Stimulated activated naive CD8-positive, alpha-beta T cell treated with anti-CD3 and anti-CD28 coated beads, Interleukin-15, amount 100 ng/mL, for 72 hours (primary cell): ENCODE measurements at regions not wholly inside any gene's neighbourhood (a gene's known extent, or its start where the extent isn't known, plus 50 kb on each side); places are given as distances from the start of the nearest gene placed in this dataset.
A peak's percentile ranks its signal among the peaks of the same experiment; 100 is the strongest.

Experiments used
- ATAC-seq: fragments of 150-1000 bp; cut with Tn5 transposase; 2 replicates; pipeline ENCODE4 v1.10.0; 2021; ENCODE audit warnings: mild to moderate bottlenecking, moderate library complexity
- DNase-seq, 2 donors: peaks; one replicate each; pipeline ENCODE4 v3.0.0; 2021 to 2022
- H3K27ac Mint-ChIP-seq, 2 donors: one replicate each; pipeline ENCODE4 v1.8.0; 2022; ENCODE audit warnings: mild to moderate bottlenecking in 2 of 2, mixed read lengths in 2 of 2, moderate library complexity in 2 of 2
- H3K27me3 Mint-ChIP-seq: one replicate; pipeline ENCODE4 v1.8.0; 2022; ENCODE audit warnings: mixed read lengths
- H3K4me1 Mint-ChIP-seq: one replicate; pipeline ENCODE4 v1.8.0; 2022; ENCODE audit warnings: mild to moderate bottlenecking, mixed read lengths
- H3K4me3 Mint-ChIP-seq, 2 donors: one replicate each; pipeline ENCODE4 v1.8.0; 2022; ENCODE audit warnings: mild to moderate bottlenecking in 2 of 2, mixed read lengths in 2 of 2, moderate library complexity in 1 of 2
- H3K9me3 Mint-ChIP-seq, 2 donors: one replicate each; pipeline ENCODE4 v1.8.0; 2022; ENCODE audit warnings: mixed read lengths in 2 of 2

DNA sequence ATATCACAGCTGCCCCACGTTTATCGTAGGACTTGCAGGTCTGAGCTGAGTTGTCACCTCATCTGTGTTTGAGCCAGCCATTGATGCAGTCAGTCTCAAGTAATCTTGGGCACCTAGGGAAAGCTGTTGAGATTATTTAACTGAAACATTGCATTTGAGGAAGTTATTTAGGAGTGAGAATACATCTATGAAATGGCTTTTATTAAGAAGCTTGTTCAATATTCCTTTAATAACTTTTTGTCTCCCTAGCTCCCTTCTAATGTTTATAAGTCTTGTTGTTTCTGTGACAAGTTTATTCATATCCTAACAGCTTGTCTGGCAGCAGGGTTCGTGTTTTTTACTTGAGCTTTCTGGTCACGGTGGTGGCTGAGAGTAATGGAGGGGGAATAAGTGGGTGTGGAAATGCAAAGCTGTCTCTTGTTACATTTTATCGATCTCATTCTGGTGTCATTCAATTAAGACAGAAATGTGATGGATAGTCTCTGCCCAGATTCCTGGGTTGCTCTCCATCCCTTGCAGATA is 555.9 kb downstream of the USP25 start:
- Mint-ChIP-seq H3K4me1 (no peaks in the 10 kb centered on the region), H3K4me3 (no peak overlapping the region), H3K9me3 (no peaks in the 10 kb centered on the region), H3K27me3 (no peaks in the 10 kb centered on the region), H3K27ac (no peak overlapping the region)
- ATAC-seq (no peak), DNase-seq (no peak)

DNA sequence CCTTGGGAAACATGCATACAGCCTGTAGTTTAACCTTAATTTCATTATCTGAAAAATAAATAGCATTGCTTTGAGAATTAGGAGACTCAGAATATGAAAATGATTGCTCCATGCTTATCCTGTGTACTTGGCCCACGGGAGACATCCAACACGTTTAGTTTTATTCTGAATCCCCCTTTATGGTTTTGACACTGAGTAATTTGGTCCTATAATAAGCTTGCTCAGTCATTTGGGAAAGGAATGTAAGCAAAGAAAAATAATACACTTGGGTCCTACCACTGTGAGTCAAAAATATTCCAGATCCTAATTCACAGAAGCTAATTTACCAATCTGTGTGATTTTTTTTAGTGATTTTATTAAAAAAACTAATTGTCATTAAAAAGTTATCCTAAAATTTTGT is 557.3 kb downstream of the USP25 start:
- ATAC-seq (no peak), DNase-seq (no peak)
- Mint-ChIP-seq H3K4me1 (no peaks in the 10 kb centered on the region), H3K27ac (no peak overlapping the region), H3K9me3 (no peaks in the 10 kb centered on the region), H3K4me3 (no peak overlapping the region), H3K27me3 (no peaks in the 10 kb centered on the region)

DNA sequence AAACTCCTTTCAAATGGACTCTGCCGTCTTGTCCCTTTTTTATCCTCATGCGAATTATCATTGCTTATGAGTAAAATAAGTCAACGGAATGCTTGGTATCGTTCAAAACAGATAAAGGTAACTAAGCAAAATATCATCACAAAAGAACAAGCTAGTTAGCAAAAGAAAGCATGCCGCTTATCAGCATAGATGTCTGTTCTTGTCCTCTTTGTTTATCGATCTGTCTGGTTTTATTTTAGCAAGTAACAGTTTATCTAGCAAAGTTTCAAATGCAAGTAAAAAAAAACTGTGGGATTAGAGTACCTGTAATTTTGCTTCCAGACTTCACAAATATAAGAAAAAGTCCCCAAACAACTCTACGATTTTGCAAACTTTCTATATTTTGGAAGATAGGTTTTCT is 561.5 kb downstream of the USP25 start:
- DNase-seq: no peak
- Mint-ChIP-seq H3K4me1 (no peaks in the 10 kb centered on the region), H3K4me3 (no peak overlapping the region), H3K27me3 (no peaks in the 10 kb centered on the region), H3K9me3 (no peaks in the 10 kb centered on the region), H3K27ac (no peak overlapping the region)
- no peak for ATAC-seq

DNA sequence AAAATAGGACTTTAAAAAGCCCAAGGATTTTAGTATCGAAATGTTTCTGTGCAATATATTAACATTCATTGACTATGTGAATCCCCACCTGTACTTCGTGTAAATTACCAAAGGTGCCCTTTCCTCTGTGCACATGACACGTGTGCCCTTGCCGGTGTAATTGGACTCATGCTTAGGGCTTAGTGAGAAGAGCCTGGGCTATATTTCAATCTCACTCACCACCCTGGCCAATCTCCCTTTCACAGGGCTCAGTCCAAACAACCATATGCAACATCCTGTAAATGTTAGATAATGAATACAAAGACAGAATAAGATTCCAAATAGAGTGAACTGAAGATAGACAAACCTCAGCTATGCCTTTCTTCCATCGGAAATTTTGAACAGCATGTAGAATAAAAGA is 564.3 kb downstream of the USP25 start:
- Mint-ChIP-seq H3K27me3 (no peaks in the 10 kb centered on the region), H3K27ac (no peak overlapping the region)

DNA sequence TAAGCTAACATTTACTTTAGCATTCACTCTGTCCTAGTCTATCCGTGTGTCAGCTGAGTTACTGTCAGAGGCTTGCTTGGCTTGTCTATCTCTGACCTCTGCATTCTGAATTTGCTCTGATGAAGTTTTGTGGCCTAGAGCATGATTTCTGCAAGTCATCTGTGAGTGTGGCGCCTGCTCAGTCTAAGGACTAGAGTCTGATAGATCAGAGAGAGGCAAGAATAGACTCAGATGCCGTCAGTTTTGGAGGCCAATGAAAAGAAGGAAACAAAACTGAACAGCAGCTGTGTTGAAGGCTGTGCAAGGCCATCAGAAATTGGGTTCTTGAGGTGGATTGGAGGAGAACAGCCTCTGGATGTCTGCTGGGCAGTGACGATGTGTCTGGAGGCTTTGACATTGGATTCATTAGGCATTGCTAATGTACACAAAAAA is 573.1 kb downstream of the USP25 start:
- Mint-ChIP-seq H3K9me3 (no peaks in the 10 kb centered on the region), H3K27ac (no peak overlapping the region), H3K4me3 (no peak overlapping the region), H3K4me1 (no peaks in the 10 kb centered on the region), H3K27me3 (no peaks in the 10 kb centered on the region)
- DNase-seq (no peak), ATAC-seq (no peak)

More for the DNA sequence above, 564.3 kb downstream of the USP25 start:
- ATAC-seq: no peak
- H3K9me3 Mint-ChIP-seq: peaks cover 0 to 8% of the 10 kb centered on the region in 2 donors
- no peak for DNase-seq
- no peak overlapping the region for H3K4me3 Mint-ChIP-seq
- no peaks in the 10 kb centered on the region for H3K4me1 Mint-ChIP-seq

DNA sequence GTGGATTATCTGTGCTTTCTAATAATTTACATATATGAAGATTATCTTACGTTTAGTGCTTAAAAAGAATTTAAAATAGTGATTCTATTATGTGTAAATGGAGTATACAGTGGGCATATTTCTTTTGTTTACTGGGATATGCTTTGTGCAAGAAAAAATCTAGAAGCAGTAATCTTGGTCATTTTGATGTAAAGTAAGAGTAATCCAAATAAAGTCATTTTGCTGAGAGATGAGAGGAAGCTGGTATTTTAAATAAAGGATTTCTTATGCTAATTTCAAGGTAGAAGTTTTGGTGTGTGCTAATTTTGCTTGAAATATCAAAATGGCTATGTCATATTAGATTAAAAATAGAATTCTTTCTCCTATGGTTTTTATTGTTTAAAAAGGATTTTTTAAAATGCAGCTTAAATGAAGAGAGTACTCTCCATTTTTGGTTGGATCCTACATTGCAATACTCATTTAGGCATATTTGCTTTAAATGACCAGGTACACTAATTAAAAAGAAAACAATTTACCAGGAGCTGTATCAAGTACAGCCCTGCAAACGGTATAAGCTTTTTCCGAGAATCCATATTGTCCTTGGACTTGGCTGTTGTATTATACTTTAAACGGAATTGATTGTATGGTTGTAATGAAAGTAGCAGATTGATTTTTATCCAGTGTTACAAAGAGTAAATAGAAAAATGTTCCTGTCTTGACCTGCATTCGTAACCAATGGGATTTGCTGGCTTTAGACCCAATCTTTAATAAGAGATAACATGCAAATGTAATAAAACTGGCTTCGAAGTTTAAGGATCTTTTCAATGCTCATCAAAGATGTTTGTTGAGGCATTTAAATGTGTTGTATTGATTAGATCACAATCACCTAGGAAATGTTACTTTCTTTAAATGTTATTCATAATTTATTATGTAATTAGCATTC is 574.7 kb downstream of the USP25 start:
- ATAC-seq: no peak
- DNase-seq: no peak
- H3K9me3 Mint-ChIP-seq: no peaks in the 10 kb centered on the region
- H3K27me3 Mint-ChIP-seq: no peaks in the 10 kb centered on the region
- H3K27ac Mint-ChIP-seq: no peak overlapping the region
- peaks cover 5% of the 10 kb centered on the region for H3K4me1 Mint-ChIP-seq
- no peak overlapping the region for H3K4me3 Mint-ChIP-seq

DNA sequence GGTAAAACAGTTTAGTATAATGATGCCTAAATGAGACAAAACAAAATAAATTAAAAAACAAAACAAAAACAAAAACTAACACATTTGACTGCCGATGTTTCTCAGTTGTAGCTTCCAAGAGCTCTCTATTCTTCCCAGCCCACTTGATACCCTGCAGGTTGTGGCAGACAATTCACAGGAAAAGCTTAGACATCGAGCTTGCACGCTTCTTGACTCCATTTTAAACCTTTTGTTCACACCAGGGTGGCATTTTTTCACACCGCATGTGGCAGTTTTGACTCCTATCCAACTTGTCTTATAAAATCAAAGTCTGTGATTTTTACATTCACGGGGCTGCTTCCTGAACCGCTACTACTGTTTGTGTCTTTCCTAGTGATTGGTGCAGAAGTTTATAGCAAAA is 575.9 kb downstream of the USP25 start:
- Mint-ChIP-seq H3K4me3 (no peak overlapping the region), H3K27ac (no peak overlapping the region), H3K9me3 (no peaks in the 10 kb centered on the region), H3K27me3 (no peaks in the 10 kb centered on the region), H3K4me1 (peaks cover 5% of the 10 kb centered on the region)
- DNase-seq (no peak), ATAC-seq (no peak)

DNA sequence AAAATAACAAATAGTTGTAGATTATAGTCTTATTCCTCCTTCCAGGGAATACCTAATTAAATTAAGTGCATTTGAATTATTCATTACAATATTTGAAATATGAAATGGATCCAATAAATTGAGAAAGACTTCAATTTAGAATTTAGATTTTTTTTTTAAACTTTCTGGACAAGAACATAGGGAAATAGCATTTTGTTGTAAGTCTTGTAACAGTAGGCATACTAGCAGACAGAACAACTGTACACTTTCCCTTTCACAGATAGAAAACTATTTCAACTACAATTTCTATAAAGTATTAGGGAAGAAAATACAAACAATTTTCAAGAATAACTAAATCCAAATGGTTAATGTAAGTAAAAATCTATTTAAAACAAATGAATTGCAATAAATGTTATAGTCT is 577.5 kb downstream of the USP25 start:
- H3K4me3 Mint-ChIP-seq: no peak overlapping the region
- no peaks in the 10 kb centered on the region for H3K27me3 Mint-ChIP-seq
- no peak overlapping the region for H3K27ac Mint-ChIP-seq
- DNase-seq (no peak), ATAC-seq (no peak)
- no peaks in the 10 kb centered on the region for H3K9me3 Mint-ChIP-seq
- H3K4me1 Mint-ChIP-seq: peaks cover 5% of the 10 kb centered on the region

DNA sequence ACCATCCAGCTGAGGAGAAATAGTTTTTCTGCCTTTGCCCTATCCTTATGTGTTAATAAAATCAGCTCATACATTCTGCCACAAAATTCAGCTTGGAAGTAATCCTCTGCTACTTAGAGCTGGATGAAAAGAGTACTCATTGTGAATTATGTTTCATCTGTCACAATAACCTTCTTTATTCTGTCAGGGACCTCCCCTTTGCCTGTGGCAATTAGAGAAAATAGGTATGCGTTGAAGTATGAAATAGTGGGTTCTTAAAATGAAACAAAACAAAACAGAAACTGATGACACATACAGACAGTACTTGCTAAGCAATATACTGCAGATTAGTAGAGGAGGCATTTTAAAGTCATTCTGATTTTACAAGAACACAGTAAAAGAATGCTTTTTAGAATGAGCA is 578.5 kb downstream of the USP25 start:
- H3K4me3 Mint-ChIP-seq: no peak overlapping the region
- peak overlapping the region in 1 of 2 donors; percentile 55 for H3K27ac Mint-ChIP-seq
- H3K27me3 Mint-ChIP-seq: no peaks in the 10 kb centered on the region
- H3K4me1 Mint-ChIP-seq: peaks cover 5% of the 10 kb centered on the region
- H3K9me3 Mint-ChIP-seq: no peaks in the 10 kb centered on the region
- ATAC-seq (peak; percentile 80), DNase-seq (no peak)

DNA sequence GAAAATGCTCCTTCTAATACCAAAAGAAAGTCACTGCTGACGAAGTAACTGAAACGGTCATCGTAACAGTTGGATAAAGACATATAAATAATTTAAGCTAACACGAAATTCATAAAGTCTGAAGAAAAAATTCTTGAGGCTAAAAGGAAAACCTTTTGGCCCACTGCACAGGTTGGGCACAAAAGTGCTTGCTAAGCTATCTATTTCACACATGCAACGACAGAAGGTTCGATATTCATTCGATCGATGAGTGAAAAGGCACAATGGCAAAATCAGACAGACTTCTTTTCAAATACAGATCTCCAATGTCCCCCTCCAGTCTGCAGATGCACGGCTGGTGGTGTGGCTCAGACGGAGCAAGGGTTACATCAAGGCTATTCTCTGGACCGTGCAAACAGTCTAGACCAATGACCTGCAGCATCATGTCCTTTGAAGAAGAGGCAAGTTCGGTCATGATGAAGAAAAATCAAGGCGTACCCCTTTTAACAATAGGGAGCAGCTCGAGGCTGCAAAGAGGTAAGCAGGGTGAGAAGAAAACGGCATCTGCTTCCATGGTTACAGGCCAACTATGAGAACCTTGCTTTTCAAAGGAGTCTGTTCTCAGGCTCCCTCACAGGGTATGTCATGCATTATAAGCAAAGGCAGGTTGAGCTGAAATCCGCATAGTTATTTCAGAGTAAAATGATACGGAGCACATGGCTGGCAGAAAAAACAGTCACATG is 579.6 kb downstream of the USP25 start:
- no peak for DNase-seq
- no peak for ATAC-seq
- H3K27me3 Mint-ChIP-seq: no peaks in the 10 kb centered on the region
- H3K4me1 Mint-ChIP-seq: peaks cover 5% of the 10 kb centered on the region
- H3K4me3 Mint-ChIP-seq: no peak overlapping the region
- no peaks in the 10 kb centered on the region for H3K9me3 Mint-ChIP-seq
- H3K27ac Mint-ChIP-seq: no peak overlapping the region

DNA sequence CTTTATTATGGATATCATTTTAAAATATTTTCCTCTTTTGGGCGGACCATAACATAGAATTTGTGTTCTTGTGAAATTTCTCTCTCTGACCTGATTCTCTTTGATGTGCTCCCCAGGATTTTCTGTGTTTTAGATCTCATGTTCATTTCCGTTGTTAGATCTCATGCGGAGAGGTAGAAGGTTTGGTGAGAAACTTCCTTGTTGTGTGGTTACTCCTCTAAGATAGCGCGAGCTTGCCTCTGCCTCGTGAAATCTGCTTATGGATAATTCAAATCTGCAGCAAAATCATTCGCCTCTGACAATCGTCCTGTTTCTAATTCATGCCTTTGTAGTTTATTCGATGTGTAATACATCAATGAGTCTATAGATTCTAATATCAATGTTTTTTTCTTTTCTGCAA is 580.4 kb downstream of the USP25 start:
- ATAC-seq: no peak
- H3K4me1 Mint-ChIP-seq: peaks cover 5% of the 10 kb centered on the region
- no peak for DNase-seq
- no peaks in the 10 kb centered on the region for H3K27me3 Mint-ChIP-seq
- H3K9me3 Mint-ChIP-seq: no peaks in the 10 kb centered on the region
- no peak overlapping the region for H3K27ac Mint-ChIP-seq
- no peak overlapping the region for H3K4me3 Mint-ChIP-seq

DNA sequence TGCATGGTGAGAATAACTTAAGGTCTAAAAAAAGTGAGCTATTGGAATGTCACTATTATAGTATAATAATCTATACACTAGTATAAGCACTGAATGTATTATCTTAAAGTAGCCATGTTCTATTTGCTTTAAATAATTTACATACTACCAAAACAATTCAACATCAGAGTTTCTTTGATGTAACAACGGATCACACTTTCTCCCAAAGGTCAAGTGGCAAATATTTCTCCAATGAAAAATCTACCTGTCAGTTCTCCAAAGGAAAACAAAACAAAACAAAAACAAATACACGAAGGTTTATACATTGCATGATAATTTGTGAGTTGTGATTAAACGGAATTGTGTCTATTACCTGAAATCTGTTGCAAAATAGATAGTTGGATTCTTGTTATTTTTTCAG is 581.4 kb downstream of the USP25 start:
- Mint-ChIP-seq H3K9me3 (no peaks in the 10 kb centered on the region), H3K27ac (no peak overlapping the region), H3K4me3 (no peak overlapping the region), H3K4me1 (peaks cover 5% of the 10 kb centered on the region), H3K27me3 (no peaks in the 10 kb centered on the region)
- ATAC-seq (no peak), DNase-seq (no peak)

DNA sequence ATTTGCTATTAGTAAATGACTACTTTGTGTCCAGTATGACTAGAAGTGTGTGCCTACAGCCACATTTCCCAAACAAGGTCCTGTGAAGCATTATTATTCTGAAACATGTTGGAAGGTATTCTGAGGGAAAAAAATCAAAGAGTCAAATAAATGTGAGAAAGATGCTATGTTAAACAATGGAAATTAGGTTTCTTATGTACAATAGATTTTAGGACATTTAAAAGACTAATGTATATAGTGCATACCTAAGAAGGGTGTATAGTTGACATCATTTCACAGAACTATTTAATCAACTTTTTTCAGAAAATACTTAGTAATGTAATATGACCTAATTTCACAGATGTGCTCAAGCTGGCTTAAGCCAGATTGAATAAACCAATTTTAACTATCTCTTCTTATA is 582.5 kb downstream of the USP25 start:
- no peaks in the 10 kb centered on the region for H3K9me3 Mint-ChIP-seq
- H3K4me1 Mint-ChIP-seq: peaks cover 5% of the 10 kb centered on the region
- ATAC-seq: no peak
- DNase-seq: no peak
- H3K27me3 Mint-ChIP-seq: no peaks in the 10 kb centered on the region
- H3K4me3 Mint-ChIP-seq: no peak overlapping the region
- H3K27ac Mint-ChIP-seq: no peak overlapping the region

DNA sequence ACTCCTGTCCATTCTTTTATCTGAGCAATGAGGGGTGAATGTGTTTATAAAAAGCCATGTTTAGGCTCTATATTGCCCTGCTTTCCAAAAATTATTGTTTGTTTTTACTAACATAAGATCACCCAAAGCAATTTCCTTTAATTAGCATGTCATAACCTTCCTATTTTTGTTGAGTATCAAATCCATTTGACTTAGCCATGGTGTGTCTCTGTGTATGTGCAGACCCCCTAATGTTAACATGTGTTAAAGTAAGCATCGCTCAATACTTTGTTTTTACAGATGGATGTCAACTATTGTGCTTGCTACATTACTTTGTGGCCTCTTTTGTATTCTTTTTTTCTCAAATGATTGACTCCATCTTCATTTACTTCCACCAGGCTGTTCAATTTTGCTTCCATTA is 585.4 kb downstream of the USP25 start:
- ATAC-seq: no peak
- no peaks in the 10 kb centered on the region for H3K9me3 Mint-ChIP-seq
- no peak overlapping the region for H3K27ac Mint-ChIP-seq
- no peak overlapping the region for H3K4me3 Mint-ChIP-seq
- no peaks in the 10 kb centered on the region for H3K27me3 Mint-ChIP-seq
- no peak for DNase-seq
- no peaks in the 10 kb centered on the region for H3K4me1 Mint-ChIP-seq

DNA sequence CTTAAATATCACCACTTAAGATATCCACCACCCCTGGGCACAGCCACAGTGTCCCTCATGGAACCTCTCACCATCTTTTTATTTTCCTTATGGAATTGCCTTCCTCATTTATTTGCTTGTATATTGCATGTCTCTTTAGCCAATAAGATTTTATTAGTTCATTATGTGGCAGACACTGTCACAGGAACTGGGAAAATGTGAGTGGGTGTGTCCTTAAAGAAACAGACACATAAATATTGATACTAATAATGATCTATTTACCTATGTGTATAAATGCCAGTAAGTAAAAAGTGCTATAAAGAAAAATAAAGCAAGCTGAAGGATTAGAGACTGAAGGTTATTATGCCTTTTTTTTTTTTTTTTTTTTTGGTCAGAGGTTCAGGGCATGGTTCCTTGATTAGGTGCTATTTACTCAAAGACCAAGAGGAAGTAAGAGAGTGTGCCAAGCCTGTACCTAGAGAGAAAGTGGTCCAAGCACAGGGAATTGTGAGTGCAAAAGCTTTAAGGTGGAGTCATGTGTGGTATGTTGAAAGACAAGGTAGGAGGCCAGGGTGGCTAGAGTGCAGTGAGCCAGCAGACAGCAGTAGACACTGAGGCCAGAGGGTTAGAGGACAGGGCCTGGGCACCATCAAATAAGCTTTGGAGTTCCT is 589.0 kb downstream of the USP25 start:
- DNase-seq (no peak), ATAC-seq (no peak)
- no peak overlapping the region for H3K27ac Mint-ChIP-seq
- no peaks in the 10 kb centered on the region for H3K9me3 Mint-ChIP-seq
- H3K4me1 Mint-ChIP-seq: no peaks in the 10 kb centered on the region
- no peak overlapping the region for H3K4me3 Mint-ChIP-seq
- H3K27me3 Mint-ChIP-seq: no peaks in the 10 kb centered on the region

DNA sequence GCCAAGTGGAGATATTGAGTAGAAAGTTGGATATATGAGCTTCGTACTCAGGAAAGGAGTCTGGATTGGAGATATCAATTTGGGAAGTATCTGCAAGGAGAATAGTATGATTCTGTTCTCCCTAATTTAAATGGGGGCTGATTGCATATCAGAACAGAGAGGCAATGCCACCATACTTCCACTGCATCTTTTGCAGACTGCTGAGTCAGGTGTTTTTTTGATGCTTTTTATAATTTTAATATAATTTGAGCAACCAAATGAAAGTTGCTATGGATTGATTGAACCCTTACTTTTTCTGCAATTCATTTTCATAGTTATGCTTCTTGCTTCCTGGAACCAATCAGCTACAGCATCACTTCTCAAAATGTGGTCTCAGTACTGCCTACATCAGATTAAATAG is 590.3 kb downstream of the USP25 start:
- Mint-ChIP-seq H3K4me3 (no peak overlapping the region), H3K27ac (no peak overlapping the region), H3K4me1 (no peaks in the 10 kb centered on the region), H3K9me3 (no peaks in the 10 kb centered on the region), H3K27me3 (no peaks in the 10 kb centered on the region)
- ATAC-seq (no peak), DNase-seq (no peak)
